RPMI7951 (cell line): ENCODE measurements at regions not wholly inside any gene's neighbourhood (a gene's known extent, or its start where the extent isn't known, plus 50 kb on each side); places are given as distances from the start of the nearest gene placed in this dataset.
A peak's percentile ranks its signal among the peaks of the same experiment; 100 is the strongest.

Experiments used
- DNase-seq: peaks from one replicate; pipeline ENCODE4 v3.0.0-alpha.2; 2012; ENCODE audit warnings: low read depth

DNA sequence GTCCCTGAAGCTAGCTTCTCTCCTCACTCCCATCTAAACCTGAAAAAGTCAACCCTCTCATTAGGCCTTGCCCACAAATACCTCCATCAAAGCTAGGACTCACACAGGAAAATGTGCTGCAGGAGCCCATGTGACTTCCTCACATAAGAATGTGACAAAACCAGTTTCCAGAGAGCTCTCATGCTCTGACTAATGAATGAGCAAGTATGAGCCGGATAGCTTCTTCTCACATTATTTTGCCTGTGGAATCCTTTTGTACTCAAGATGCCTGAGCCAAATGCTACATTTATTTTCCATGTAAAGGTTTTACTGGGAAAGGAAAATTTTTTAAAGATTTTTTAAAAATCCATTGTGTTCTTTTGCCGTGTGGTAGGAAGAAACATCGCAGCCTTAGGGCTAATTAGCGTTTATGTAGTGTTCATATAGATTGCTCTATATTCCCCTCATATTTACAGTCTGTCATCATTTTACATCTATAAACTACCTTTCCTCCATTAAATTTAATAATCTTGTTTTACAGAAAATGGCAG, 68.6 kb upstream of the CCN6 start:
- DNase-seq: peak; percentile 84

DNA sequence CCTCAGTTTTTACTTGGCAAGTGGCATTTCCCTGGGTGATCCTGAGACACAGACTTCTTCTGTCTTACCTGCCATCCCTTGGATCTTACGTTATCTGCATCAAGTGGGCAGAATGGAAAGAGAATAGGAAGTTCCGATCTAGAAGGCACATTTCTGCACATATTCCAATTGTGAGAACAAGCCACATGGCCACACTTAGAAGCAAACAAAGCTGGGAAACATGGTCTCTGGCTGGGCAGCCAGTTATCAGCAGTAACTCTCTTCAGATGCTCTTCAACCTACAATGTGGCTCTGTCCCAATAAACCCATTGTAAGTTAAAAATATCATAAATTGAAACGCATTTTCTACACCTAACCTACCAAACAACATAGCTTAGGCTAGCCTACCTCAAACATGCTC, 67.3 kb upstream of the CCN6 start:
- no peak for DNase-seq

DNA sequence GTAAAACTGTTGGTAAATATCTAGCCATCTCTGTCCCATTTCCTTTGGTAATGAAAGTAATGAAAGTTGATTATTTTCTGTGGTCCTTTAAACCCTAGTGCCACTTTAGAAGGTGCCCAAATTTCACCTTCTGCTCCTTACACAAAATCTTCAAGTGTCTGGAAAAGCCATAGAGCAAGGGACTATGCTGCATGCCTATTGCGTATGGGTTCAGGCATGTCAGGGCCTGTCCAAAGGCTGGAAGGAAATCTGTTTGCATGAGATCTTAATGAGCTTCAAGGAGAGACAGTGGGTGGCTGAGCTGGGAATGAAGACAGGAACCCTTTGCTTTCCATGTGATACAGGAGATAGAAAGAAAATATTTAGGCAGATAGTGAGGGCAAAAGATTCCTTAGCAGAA, 66.6 kb upstream of the CCN6 start:
- no peak for DNase-seq

DNA sequence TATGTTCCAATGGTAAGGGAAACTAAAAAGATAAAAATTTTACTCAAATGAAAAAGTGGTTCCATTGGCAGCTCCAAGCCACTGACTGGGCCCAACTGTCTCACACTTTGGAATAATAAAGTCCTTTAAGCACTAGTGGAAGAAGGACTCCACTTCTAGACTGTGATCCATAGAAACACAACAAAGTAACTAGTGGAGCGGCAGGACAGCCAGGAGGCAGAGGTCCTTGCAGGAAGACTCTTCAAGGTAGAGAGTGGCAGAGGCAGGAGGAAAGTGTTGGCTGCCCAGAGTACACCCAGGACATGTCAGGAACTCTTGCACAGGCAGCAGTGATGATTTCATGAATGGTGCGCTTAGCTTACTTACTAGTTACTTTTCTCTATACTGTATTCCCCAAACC, 65.0 kb upstream of the CCN6 start:
- no peak for DNase-seq

DNA sequence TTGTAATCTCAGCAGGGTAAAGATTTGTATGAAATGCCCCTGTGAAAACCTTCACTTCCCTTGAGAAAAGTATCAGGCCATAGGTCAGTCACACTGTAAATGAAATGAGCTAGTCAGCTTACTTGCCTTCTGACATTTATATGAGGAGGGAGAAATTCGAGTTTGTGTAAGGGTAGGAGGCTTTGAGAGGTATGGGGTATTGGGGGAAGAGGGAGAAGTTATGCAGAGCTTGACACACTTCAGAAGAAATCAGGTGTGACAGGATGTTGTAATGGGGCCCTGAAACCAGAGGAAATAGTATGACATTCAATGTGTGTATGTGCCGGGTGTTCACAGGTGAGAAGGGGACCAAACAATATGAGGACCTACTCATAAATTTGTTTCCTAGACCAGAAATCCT, 64.2 kb upstream of the CCN6 start:
- DNase-seq: no peak

DNA sequence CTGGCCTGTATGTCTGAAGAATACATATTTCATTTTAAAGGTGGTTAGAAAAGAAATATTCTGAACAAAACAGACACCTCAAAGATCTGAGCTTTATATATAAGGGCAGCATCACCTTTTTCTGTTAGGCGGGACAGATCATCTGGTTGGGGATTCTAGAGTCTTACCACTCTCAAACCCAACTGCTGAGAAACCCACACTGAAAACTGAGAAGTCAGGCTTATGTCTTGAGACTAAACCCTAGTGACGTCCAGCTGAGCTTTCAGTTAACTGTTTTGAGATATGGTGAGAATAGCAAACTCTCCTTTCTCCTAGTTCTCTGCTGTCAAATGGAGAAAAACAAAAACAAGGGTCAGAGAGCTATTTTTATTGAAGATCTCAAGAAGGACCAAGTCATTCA, 63.7 kb upstream of the CCN6 start:
- DNase-seq: no peak

DNA sequence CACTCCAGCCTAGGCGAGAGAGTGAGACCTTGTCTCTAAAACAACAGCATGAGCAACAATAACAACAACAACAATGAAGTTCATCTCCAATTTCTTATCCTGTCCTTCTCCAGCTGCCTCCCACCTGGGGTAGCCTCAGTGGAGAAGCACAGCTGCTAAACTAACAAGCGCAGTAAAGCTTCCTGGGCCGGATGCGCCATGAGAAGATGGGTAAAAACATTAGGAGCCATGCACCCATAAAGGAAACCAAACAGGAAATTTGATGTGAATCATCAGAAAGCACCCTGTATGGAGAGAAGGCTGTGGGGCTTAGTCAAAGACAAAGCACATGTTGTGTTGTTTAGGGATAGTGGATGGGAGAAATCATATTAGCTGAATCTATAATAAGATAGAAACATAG, 61.1 kb upstream of the CCN6 start:
- DNase-seq: peak; percentile 76

DNA sequence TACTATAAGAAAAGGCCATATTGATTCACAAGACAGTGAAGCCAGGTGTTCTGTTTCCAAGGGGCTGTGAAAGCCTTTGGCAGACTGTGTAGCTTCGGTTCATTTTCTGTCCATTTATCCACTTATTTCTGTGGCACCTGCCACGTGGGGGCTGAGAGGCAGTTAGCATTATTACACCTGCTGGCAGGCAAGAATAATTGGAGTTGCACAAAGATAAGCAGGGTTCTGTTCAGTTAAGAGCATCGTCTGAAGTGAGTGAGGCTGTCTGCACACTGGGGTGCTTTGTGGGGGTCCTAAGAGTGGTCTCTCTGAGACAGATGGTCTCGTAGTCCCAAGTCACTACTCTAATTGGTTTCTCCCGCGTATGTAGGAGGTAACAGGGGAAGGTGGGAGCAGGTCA, 60.6 kb upstream of the CCN6 start:
- DNase-seq: no peak

DNA sequence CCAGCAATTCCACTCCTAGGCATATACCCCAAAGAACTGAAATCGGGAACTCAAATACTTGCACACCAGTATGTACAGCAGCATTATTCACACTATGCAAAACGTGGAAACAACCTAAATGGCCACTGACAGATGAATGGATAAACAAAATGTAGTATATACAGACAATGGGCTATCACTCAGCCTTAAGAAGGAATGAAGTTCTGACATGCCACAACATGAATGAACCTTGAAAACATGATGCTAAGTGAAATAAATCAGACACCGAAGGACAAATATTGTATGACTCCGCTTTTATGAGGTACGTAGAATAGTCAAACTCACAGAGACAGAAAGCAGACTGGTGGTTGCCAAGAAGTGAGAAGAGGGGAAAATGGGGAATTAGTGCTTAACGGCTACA, 59.1 kb upstream of the CCN6 start:
- no peak for DNase-seq

DNA sequence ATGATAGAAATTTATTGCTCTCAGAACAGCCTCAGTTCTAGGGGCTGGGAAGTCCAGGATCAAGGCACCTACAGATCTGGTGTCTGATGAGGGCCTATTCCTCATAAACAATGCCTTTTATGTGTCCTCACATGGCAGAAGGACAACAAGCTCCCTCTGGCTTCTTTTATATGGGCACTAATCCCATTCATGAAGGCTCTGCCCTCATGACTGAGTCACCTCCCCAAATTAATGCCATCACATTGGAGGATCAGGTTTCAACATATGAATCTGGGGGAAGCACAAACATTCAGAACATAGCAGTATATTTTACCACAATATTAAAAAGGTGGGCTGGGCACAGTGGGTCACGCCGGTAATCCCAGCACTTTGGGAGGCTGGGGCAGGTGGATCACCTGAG, 58.5 kb upstream of the CCN6 start:
- peak; percentile 76 for DNase-seq

DNA sequence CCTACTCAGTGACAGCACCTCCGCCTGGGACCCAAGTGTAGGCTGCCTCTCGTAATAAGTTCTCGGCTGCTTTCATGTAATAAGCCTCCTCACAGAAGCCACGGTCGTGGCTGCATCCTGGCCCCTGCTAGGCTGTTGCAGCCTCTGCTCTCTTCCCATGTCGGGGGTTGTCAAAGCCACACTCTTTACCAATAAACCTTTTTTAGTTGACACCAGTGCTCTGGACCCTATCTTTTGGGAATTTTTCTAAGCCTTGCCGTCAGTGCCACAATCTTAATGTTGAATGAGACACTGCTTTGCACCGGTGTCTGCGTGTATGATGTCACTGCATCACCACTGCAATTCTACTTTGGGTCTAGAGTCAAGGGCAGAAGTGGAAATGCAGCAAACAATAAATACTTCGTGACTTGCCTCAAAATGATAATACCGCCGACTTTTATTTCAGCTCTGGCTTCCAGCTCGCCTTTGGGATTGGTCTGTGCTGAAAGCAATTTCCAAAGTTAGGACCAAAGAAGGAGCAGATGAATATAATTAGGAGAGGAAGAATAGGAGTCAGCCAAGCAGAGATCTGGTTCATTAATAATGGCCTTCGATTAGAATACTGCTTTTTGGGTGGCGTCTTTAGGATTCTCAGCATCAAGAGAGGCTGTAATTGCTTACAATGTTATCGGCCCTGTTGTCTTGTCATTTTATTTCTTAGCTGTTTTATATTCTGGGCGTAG, 57.6 kb upstream of the CCN6 start:
- no peak for DNase-seq

DNA sequence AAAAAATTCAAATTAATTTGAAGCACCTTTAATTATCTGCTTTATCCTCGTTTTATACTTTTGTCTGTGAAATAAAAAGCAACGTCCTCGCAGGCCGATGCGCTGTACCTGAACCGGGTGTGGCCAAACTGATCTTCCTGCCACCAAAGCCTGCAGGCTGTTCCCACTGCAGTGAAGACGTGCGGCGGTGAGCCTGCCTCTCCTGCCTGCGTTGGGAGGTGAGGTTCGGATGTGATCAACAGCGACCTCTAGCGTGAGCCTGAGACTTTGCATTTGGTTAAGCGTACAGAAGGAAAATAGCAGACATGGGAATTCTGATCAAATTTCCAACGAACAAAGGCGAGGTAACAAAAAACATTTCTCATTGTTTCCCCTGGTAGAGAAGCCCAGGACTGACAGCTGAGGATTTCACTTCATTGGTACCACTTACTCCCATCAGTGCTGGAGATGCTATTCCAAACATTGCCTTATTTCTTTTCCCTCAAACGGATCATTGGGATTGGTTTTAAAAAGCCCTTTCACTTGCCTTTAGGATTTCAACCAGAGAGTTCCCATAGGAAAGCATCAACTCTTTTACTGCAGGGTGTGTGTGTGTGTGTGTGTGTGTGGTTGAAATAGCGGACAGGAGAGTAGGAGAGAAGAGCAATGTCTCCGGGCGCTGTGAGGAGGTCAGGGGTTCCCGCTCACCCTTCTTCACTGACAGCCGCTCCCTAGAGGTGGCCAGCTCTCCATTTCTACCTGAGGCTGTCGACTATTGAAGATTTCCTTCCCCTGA, 56.6 kb upstream of the CCN6 start:
- DNase-seq: peak; percentile 76

DNA sequence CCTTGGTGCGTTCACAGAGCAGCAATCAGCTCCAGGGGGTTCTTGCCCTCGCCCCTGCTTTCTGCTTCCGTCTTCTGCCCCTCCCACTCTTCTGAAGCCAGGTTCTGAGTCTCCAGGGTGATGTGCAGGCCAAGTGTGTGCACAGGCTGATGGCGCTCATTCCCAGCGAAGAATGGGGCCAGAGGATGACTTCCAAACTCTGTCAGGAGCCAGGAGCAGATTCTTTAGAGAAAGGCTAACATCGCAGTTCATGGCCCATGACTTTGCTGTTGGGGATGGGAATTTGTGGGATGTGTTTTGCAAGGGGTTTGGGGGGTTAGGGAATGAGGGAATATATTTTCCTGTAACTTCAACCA, 56.1 kb upstream of the CCN6 start:
- DNase-seq: no peak

DNA sequence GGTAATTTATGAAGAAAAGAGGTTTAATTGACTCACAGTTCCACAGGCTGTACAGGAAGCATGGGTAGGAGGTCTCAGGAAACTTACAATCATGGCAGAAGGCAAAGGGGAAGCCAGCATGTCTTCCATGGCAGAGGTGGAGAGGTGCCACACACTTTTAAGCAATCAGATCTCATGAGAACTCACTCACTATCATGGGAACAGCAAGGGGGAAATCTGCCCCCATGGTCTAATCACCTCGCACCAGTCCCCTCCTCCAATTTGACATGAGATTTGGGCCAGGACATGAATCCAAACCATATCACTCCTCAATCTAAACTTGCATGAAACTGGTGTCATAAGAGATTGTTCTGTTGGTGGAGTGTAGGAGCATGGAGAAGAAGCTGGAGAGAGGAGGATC, 51.6 kb upstream of the CCN6 start:
- DNase-seq: no peak
